ENCODE measurements at regions not wholly inside any gene's neighbourhood (a gene's known extent, or its start where the extent isn't known, plus 50 kb on each side); places are given as distances from the start of the nearest gene placed in this dataset.

DNA sequence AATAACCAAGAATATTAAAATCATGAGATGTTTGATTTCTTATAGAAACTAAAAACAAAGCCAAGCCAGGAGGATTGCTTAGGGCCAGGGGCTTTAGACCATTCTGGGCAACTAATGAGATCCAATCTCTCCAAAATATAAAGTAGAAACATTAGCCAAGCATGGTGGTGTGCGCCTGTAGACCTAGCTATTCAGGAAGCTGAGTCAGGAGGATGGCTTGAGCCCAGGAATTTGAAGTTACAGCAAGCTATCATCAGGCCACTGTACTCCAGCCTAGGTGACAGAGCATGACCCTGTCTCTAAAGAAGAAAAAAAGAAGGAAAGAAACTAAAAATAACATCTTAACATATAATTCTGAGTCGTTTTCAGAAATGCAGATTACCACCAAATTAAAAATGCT, 96.7 kb downstream of the NAF1 start:
- Histone ChIP-seq H3K27me3 (ENCODE audit: control insufficient read depth, insufficient read depth, low read length, poor library complexity, severe bottlenecking) (no peaks in the 10 kb centered on the region), H3K9ac (ENCODE audit: extremely low read depth, low read length, poor library complexity, severe bottlenecking) (no peak overlapping the region), H3K4me3 (ENCODE audit: low read length) (no peak overlapping the region), H3K4me1 (ENCODE audit: control insufficient read depth, insufficient read depth, low read length) (no peaks in the 10 kb centered on the region), H3K9me3 (ENCODE audit: control insufficient read depth, low read length) (no peaks in the 10 kb centered on the region), H3K27ac (ENCODE audit: low read depth, low read length) (no peak overlapping the region), H3K36me3 (ENCODE audit: control insufficient read depth, insufficient read depth, low read length) (no peaks in the 10 kb centered on the region)
- H3K9me3 Mint-ChIP-seq: peaks cover 2% of the 10 kb centered on the region
- no peak for DNase-seq
- H3K4me3 Mint-ChIP-seq: no peak overlapping the region
- H3K4me1 Mint-ChIP-seq: no peaks in the 10 kb centered on the region
- H3K27ac Mint-ChIP-seq: no peak overlapping the region
- no peak for TF ChIP-seq CTCF (conservative IDR thresholded peaks at IDR 0.05)
- no peaks in the 10 kb centered on the region for H3K27me3 Mint-ChIP-seq (ENCODE audit: insufficient read depth)
- WGBS, 2 experiments (ENCODE audit: insufficient coverage in 1 of 2, insufficient read length in 1 of 2): 86 to 90% methylated on average over 1 to 2 of the region's 2 CpGs
- H3K36me3 Mint-ChIP-seq (ENCODE audit: low read depth): no peaks in the 10 kb centered on the region

- no peak for TF ChIP-seq CTCF (conservative IDR thresholded peaks at IDR 0.05)
- 90 to 91% methylated on average over 3 of the region's 3 CpGs for WGBS, 2 experiments (ENCODE audit: insufficient coverage in 1 of 2, insufficient read length in 1 of 2)
- Histone ChIP-seq H3K4me1 (ENCODE audit: control insufficient read depth, insufficient read depth, low read length) (no peaks in the 10 kb centered on the region), H3K27me3 (ENCODE audit: control insufficient read depth, insufficient read depth, low read length, poor library complexity, severe bottlenecking) (no peaks in the 10 kb centered on the region), H3K4me3 (ENCODE audit: low read length) (no peak overlapping the region), H3K9ac (ENCODE audit: extremely low read depth, low read length, poor library complexity, severe bottlenecking) (no peak overlapping the region), H3K36me3 (ENCODE audit: control insufficient read depth, insufficient read depth, low read length) (no peaks in the 10 kb centered on the region), H3K27ac (ENCODE audit: low read depth, low read length) (no peak overlapping the region), H3K9me3 (ENCODE audit: control insufficient read depth, low read length) (no peaks in the 10 kb centered on the region)
- Mint-ChIP-seq H3K36me3 (ENCODE audit: low read depth) (no peaks in the 10 kb centered on the region), H3K27me3 (ENCODE audit: insufficient read depth) (no peaks in the 10 kb centered on the region), H3K4me1 (no peaks in the 10 kb centered on the region), H3K27ac (no peak overlapping the region), H3K4me3 (no peak overlapping the region), H3K9me3 (peaks cover 2% of the 10 kb centered on the region)
- DNase-seq: no peak
Measured at GRCh38 chr4:163063891-163064290, 102.8 kb downstream of the NAF1 start.

DNA sequence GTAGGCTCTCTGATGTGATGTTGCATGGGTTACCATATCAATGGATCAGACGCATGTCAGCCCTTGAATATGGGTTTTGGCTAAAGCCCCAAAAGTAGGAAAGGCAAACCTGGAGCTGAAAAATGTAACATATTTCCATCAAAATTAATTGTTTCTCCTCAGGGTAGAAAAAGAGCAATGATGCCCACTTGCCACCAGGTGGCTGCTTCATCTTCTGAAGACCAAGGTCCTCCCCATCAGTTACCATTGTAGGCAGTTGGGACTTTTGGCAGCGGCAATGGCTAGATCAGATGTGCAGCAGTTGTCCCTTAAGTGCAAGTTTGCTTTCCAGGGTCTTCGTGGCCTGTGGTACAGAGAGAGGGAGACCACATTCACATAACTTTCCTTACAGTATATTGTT, 118.2 kb downstream of the NAF1 start:
- DNase-seq: peak; percentile 66

More for the DNA sequence above, 118.2 kb downstream of the NAF1 start:
- no peak overlapping the region for H3K27ac Mint-ChIP-seq
- H3K27ac ChIP-seq (ENCODE audit: low read depth, low read length): no peak overlapping the region
- no peaks in the 10 kb centered on the region for H3K9me3 ChIP-seq (ENCODE audit: control insufficient read depth, low read length)
- H3K27me3 ChIP-seq (ENCODE audit: control insufficient read depth, insufficient read depth, low read length, poor library complexity, severe bottlenecking): no peaks in the 10 kb centered on the region
- no peak overlapping the region for H3K4me3 ChIP-seq (ENCODE audit: low read length)
- no peak overlapping the region for H3K4me3 Mint-ChIP-seq
- peaks cover 10% of the 10 kb centered on the region for H3K4me1 Mint-ChIP-seq
- H3K9ac ChIP-seq (ENCODE audit: extremely low read depth, low read length, poor library complexity, severe bottlenecking): no peak overlapping the region
- no peaks in the 10 kb centered on the region for H3K27me3 Mint-ChIP-seq (ENCODE audit: insufficient read depth)
- no peaks in the 10 kb centered on the region for H3K4me1 ChIP-seq (ENCODE audit: control insufficient read depth, insufficient read depth, low read length)
- H3K36me3 ChIP-seq (ENCODE audit: control insufficient read depth, insufficient read depth, low read length): no peaks in the 10 kb centered on the region
- H3K9me3 Mint-ChIP-seq: no peaks in the 10 kb centered on the region
- peak; percentile 81 for TF ChIP-seq CTCF (conservative IDR thresholded peaks at IDR 0.05)
- no peaks in the 10 kb centered on the region for H3K36me3 Mint-ChIP-seq (ENCODE audit: low read depth)
- WGBS, 2 experiments (ENCODE audit: insufficient coverage in 1 of 2, insufficient read length in 1 of 2): 74% methylated on average over 3 of the region's 3 CpGs; no CpG with 5 or more reads in 1 of the 2 experiments

Data from endodermal cell (in vitro differentiated cells).